ENCODE measurements at regions not wholly inside any gene's neighbourhood (a gene's known extent, or its start where the extent isn't known, plus 50 kb on each side); places are given as distances from the start of the nearest gene placed in this dataset.
"Not testable (repeated sequence)": the region's sequence is repeated elsewhere in the genome, so short reads cannot be mapped to it uniquely, and the experiment has no call there.

GRCh38 chr3:20637729-20638128 is 451.7 kb upstream of the SGO1 start:
- H3K36me3 Mint-ChIP-seq (ENCODE audit: insufficient read depth, unreplicated experiment) = no peaks in the 10 kb centered on the region
- no peaks in the 10 kb centered on the region for H3K4me1 Mint-ChIP-seq (ENCODE audit: insufficient read depth, unreplicated experiment)
- intact Hi-C loops (cut with micrococcal nuclease) = no loop called here
- no peak for TF ChIP-seq CTCF (IDR thresholded peaks at IDR 0.05; ENCODE audit: unreplicated experiment)
- H3K27me3 Mint-ChIP-seq (ENCODE audit: insufficient read depth, unreplicated experiment) = no peaks in the 10 kb centered on the region
- no peak overlapping the region for H3K4me3 Mint-ChIP-seq (ENCODE audit: unreplicated experiment)
- POLR2A ChIA-PET = no interaction called here
- CTCF ChIA-PET = no interaction called here
- no peak overlapping the region for H3K27ac Mint-ChIP-seq (ENCODE audit: low read depth, unreplicated experiment)
- DNase-seq (ENCODE audit: unreplicated experiment) = no peak
- no peaks in the 10 kb centered on the region for H3K9me3 Mint-ChIP-seq (ENCODE audit: unreplicated experiment)
- no TSS peak for BruUV-seq (replicated peaks)

- Mint-ChIP-seq H3K27ac (ENCODE audit: low read depth, unreplicated experiment) (no peak overlapping the region), H3K4me1 (ENCODE audit: insufficient read depth, unreplicated experiment) (no peaks in the 10 kb centered on the region), H3K4me3 (ENCODE audit: unreplicated experiment) (no peak overlapping the region), H3K36me3 (ENCODE audit: insufficient read depth, unreplicated experiment) (no peaks in the 10 kb centered on the region), H3K27me3 (ENCODE audit: insufficient read depth, unreplicated experiment) (no peaks in the 10 kb centered on the region), H3K9me3 (ENCODE audit: unreplicated experiment) (peaks cover 6% of the 10 kb centered on the region)
- no peak for DNase-seq (ENCODE audit: unreplicated experiment)
- BruUV-seq (replicated peaks) = no TSS peak
- intact Hi-C loops (cut with micrococcal nuclease) = no loop called here
- ChIA-PET CTCF (no interaction called here), POLR2A (no interaction called here)
- no peak for TF ChIP-seq CTCF (IDR thresholded peaks at IDR 0.05; ENCODE audit: unreplicated experiment)
Observed at GRCh38 chr3:20622304-20622703, 436.3 kb upstream of the SGO1 start.

- H3K36me3 Mint-ChIP-seq (ENCODE audit: insufficient read depth, unreplicated experiment); intact Hi-C loops (cut with micrococcal nuclease); H3K9me3 Mint-ChIP-seq (ENCODE audit: unreplicated experiment); BruUV-seq (replicated peaks); H3K27ac Mint-ChIP-seq (ENCODE audit: low read depth, unreplicated experiment); DNase-seq (ENCODE audit: unreplicated experiment); H3K4me3 Mint-ChIP-seq (ENCODE audit: unreplicated experiment); H3K27me3 Mint-ChIP-seq (ENCODE audit: insufficient read depth, unreplicated experiment); H3K4me1 Mint-ChIP-seq (ENCODE audit: insufficient read depth, unreplicated experiment): not testable (repeated sequence)
- POLR2A ChIA-PET = interaction anchor here (1.4 kb wide), 1 partner anchor 11 kb away, joined by 3 read pairs; no protein-coding TSS in a partner anchor
- CTCF ChIA-PET = interaction anchor here (1.1 kb wide), 1 partner anchor 11 kb away, joined by 3 read pairs; no protein-coding TSS in a partner anchor
Observed at GRCh38 chr3:20618621-20619020, 432.6 kb upstream of the SGO1 start.

- POLR2A ChIA-PET; CTCF ChIA-PET; H3K4me1 Mint-ChIP-seq (ENCODE audit: insufficient read depth, unreplicated experiment): not testable (repeated sequence)
Observed at GRCh38 chr3:20618181-20618580, 432.2 kb upstream of the SGO1 start.

GRCh38 chr3:20615982-20616381 is 430.0 kb upstream of the SGO1 start:
- H3K4me3 Mint-ChIP-seq (ENCODE audit: unreplicated experiment); POLR2A ChIA-PET; H3K27ac Mint-ChIP-seq (ENCODE audit: low read depth, unreplicated experiment); BruUV-seq (replicated peaks); H3K27me3 Mint-ChIP-seq (ENCODE audit: insufficient read depth, unreplicated experiment); H3K36me3 Mint-ChIP-seq (ENCODE audit: insufficient read depth, unreplicated experiment); H3K4me1 Mint-ChIP-seq (ENCODE audit: insufficient read depth, unreplicated experiment); CTCF ChIA-PET; DNase-seq (ENCODE audit: unreplicated experiment); intact Hi-C loops (cut with micrococcal nuclease): not testable (repeated sequence)
- peaks cover 13% of the 10 kb centered on the region for H3K9me3 Mint-ChIP-seq (ENCODE audit: unreplicated experiment)

More at GRCh38 chr3:20618181-20618580, 432.2 kb upstream of the SGO1 start:
- H3K9me3 Mint-ChIP-seq (ENCODE audit: unreplicated experiment); H3K4me3 Mint-ChIP-seq (ENCODE audit: unreplicated experiment); H3K36me3 Mint-ChIP-seq (ENCODE audit: insufficient read depth, unreplicated experiment); H3K27ac Mint-ChIP-seq (ENCODE audit: low read depth, unreplicated experiment); H3K27me3 Mint-ChIP-seq (ENCODE audit: insufficient read depth, unreplicated experiment); BruUV-seq (replicated peaks); intact Hi-C loops (cut with micrococcal nuclease); DNase-seq (ENCODE audit: unreplicated experiment): not testable (repeated sequence)
